ENCODE measurements at regions not wholly inside any gene's neighbourhood (a gene's known extent, or its start where the extent isn't known, plus 50 kb on each side); places are given as distances from the start of the nearest gene placed in this dataset.

GRCh38 chr17:72175787-72176515 is 55.1 kb downstream of the SOX9 start:
- peaks cover 5% of the 10 kb centered on the region for H3K9me3 Mint-ChIP-seq
- no peaks in the 10 kb centered on the region for H3K4me1 Mint-ChIP-seq
- no peaks in the 10 kb centered on the region for H3K36me3 Mint-ChIP-seq
- no peak overlapping the region for H3K4me3 Mint-ChIP-seq
- no peak overlapping the region for H3K27ac Mint-ChIP-seq
- ATAC-seq (no peak), DNase-seq (ENCODE audit: low spot score in 2 of 2) (no peak)

DNA sequence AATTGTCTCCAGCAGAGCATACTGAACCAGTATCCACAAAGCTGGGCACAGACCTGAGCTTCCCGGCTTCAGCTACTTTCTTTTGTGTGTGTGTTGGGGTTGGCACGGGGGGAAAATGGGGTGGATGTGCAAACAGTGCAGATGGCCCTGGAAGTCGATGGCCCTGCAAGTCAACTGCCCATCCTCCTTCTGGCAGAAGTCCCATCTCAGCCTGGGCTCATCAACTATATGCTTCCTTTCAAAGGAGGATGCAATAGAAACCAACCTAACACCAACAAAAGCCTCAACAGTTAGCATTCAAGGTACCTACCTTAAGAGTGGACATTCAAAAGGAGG is 55.7 kb downstream of the SOX9 start:
- no peak overlapping the region for H3K4me3 Mint-ChIP-seq
- ATAC-seq (no peak), DNase-seq (ENCODE audit: low spot score in 2 of 2) (no peak)
- H3K27ac Mint-ChIP-seq = no peak overlapping the region
- H3K9me3 Mint-ChIP-seq = peaks cover 9% of the 10 kb centered on the region
- no peaks in the 10 kb centered on the region for H3K36me3 Mint-ChIP-seq
- no peaks in the 10 kb centered on the region for H3K4me1 Mint-ChIP-seq

DNA sequence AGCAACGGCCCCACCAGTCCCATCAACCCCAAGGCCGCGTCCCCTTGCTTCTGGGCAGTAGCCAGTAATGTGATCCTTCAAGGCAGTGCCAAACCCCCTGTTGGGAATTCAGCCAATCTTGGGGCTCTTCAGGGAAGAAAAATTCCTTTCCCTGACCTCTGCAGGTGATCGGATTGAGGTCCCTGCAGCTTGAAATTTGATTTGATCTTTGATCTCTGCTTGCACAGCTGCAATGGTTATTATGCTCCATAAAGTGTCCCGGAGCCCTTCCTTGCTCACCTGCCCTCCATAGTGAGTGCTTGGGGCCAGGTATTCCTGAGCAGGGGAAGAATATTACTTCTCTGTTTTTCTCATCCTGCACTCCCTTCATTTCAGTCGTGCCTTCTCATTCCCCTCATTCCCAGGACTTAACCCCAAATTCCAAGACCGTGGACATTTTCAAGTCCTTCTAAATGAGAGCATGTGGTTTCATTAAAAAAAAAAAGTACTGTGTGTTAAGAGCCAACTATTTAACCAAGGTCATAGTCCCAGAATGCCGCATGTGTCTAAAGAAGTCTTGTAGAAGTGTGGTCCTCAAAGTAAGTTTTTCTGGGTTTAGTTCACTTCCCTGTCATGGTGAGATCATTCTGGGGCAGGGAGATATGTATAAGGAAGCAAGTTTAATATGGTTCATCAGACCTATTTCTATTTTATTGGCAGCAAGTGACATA is 56.3 kb downstream of the SOX9 start:
- DNase-seq (ENCODE audit: low spot score in 2 of 2) (no peak), ATAC-seq (no peak)
- Mint-ChIP-seq H3K4me3 (no peak overlapping the region), H3K36me3 (no peaks in the 10 kb centered on the region), H3K4me1 (no peaks in the 10 kb centered on the region), H3K9me3 (peaks cover 9% of the 10 kb centered on the region), H3K27ac (no peak overlapping the region)

DNA sequence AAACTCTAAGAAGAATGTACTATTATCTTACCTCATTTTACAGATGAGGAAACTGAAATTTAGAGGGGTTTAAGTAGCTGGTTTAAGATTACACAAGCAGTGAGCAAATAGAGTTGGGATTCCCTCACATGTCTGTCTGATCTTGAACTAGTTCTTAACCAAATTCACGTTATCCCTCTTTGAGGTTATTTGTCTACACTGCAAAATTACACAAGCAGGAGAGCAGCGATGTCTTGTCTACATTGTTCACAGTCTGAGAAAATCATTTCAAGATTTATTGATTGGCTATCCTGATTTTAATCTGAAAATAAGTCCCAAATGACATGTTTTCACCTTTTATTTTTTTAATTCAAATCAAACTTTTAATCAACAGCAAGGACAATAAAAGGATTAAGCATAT is 56.9 kb downstream of the SOX9 start:
- Mint-ChIP-seq H3K4me1 (no peaks in the 10 kb centered on the region), H3K9me3 (peaks cover 9% of the 10 kb centered on the region), H3K27ac (no peak overlapping the region), H3K36me3 (no peaks in the 10 kb centered on the region), H3K4me3 (no peak overlapping the region)
- no peak for ATAC-seq
- DNase-seq (ENCODE audit: low spot score in 2 of 2) = no peak

- DNase-seq (ENCODE audit: low spot score in 2 of 2) (no peak), ATAC-seq (no peak)
- Mint-ChIP-seq H3K36me3 (no peaks in the 10 kb centered on the region), H3K27ac (no peak overlapping the region), H3K9me3 (peaks cover 4% of the 10 kb centered on the region), H3K4me3 (no peak overlapping the region), H3K4me1 (no peaks in the 10 kb centered on the region)
These were observed 61.6 kb downstream of the SOX9 start for GRCh38 chr17:72182371-72182873.

DNA sequence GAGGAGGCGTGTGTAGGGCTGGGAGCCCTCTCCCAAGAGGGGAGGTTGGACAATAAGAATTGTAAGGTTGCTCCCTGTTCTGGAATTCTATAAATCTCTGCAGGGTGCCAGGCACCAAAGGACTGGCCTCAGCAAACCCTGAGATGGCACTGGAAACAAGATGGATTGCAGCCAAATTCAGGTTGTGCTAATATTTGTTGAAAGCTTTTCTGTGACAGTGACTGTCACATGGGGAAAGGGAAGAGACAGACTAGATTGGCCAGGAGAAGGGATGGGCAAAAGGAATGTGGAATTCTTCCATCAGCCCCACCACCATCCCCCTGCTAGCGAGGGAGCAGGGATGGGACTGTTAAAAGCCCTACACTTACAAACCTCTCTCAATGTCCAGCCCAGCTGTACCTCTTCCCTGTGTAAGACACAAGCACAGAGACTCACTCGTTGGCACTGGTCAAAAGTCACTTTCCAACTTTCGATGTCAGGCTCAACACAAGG is 62.4 kb downstream of the SOX9 start:
- no peak for ATAC-seq
- Mint-ChIP-seq H3K36me3 (no peaks in the 10 kb centered on the region), H3K27ac (no peak overlapping the region), H3K9me3 (peaks cover 4% of the 10 kb centered on the region), H3K4me3 (no peak overlapping the region), H3K4me1 (no peaks in the 10 kb centered on the region)
- DNase-seq (ENCODE audit: low spot score in 2 of 2) = no peak

GRCh38 chr17:72184805-72185204 is 64.0 kb downstream of the SOX9 start:
- H3K4me1 Mint-ChIP-seq = no peaks in the 10 kb centered on the region
- no peak for DNase-seq (ENCODE audit: low spot score in 2 of 2)
- no peaks in the 10 kb centered on the region for H3K36me3 Mint-ChIP-seq
- no peak for ATAC-seq
- no peak overlapping the region for H3K27ac Mint-ChIP-seq
- H3K9me3 Mint-ChIP-seq = peaks cover 4% of the 10 kb centered on the region
- no peak overlapping the region for H3K4me3 Mint-ChIP-seq

DNA sequence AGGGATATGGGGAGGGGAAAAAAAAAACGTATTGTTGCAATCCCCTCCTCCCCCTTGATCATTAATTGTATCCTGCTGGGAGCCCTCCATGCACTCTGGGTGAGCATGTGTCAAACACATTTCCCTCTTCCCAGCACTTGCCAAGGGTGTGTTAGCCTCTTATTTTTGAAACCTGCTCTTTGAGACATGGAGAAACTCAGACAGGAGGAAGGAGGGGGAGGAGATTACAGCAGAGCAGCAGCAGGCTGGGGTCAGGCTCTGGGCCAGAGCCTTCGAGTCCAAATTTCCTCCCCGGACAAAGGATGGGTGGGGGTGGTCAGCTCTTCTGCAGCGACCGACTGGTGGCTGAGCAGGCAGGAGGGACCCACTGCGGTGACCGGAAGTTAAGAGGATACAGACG is 64.7 kb downstream of the SOX9 start:
- peaks cover 4% of the 10 kb centered on the region for H3K9me3 Mint-ChIP-seq
- H3K4me3 Mint-ChIP-seq = no peak overlapping the region
- no peaks in the 10 kb centered on the region for H3K36me3 Mint-ChIP-seq
- no peak for ATAC-seq
- no peak for DNase-seq (ENCODE audit: low spot score in 2 of 2)
- H3K4me1 Mint-ChIP-seq = no peaks in the 10 kb centered on the region
- no peak overlapping the region for H3K27ac Mint-ChIP-seq

DNA sequence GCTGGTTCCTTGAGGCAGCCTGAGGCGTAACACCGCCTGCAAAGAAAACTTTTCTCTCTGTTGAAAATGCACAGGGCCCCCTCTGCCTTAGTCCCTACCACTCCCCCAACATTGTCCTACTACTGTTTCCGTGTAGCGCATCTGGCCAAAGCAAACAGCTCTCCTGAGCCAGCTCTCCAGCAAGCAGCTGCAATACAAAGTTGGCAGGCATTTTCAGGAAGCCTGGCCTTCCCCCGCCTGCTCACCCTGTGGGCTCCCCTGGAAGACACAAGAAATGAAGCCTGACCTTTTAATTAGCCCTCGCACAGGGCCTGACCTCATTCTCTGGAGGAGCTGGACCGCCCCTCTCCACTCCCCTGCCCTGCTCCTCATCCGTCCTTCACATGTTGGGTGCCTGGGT is 66.7 kb downstream of the SOX9 start:
- Mint-ChIP-seq H3K9me3 (no peaks in the 10 kb centered on the region), H3K4me1 (no peaks in the 10 kb centered on the region), H3K36me3 (no peaks in the 10 kb centered on the region), H3K27ac (no peak overlapping the region), H3K4me3 (no peak overlapping the region)
- ATAC-seq (no peak), DNase-seq (ENCODE audit: low spot score in 2 of 2) (no peak)

GRCh38 chr17:72188801-72189200 is 68.0 kb downstream of the SOX9 start:
- ATAC-seq = no peak

DNA sequence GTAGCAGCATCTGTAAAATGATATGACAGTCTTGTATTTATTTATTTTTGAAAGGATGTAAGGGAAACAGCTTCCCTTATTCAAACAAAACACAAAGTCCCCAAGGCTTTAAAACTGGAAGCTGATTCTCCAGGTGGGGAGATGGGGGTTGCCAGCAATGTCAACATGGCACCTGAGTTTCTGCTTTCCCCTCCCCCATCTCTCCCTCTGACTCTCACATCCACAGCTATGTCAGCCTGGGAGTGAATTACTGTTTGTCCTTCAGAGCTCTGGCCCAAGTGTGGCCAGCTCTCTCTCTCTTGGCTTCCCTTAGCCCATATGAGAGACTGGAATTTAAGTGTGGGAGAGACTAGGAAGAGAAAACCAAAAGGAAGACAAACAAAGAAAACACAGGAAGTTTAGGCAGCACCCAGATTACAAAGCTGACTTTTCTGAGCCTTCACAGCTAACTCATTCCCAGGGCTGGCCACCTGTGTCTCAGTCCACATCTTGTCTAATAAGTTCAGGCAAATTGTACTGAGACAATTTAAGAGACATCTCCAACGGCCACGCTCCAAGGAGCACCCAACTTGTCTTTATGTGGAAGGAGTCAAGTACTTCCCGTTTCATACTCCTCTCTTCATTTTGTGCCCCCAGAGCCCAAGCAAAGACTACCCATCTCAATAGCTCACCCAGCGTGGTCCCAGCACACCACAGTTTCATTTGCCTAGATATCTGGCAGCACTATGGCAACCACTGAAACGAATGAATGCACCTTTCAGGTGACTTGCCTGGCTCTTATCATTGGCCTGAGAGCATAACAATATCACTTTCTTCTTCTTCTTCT is 69.2 kb downstream of the SOX9 start:
- no peaks in the 10 kb centered on the region for H3K36me3 Mint-ChIP-seq
- H3K4me3 Mint-ChIP-seq = no peak overlapping the region
- H3K4me1 Mint-ChIP-seq = no peaks in the 10 kb centered on the region
- H3K9me3 Mint-ChIP-seq = no peaks in the 10 kb centered on the region
- DNase-seq (ENCODE audit: low spot score in 2 of 2) (no peak), ATAC-seq (no peak)
- no peak overlapping the region for H3K27ac Mint-ChIP-seq

More at GRCh38 chr17:72188801-72189200, 68.0 kb downstream of the SOX9 start:
- no peak overlapping the region for H3K4me3 Mint-ChIP-seq
- no peaks in the 10 kb centered on the region for H3K4me1 Mint-ChIP-seq
- H3K27ac Mint-ChIP-seq = no peak overlapping the region
- no peaks in the 10 kb centered on the region for H3K36me3 Mint-ChIP-seq
- no peak for DNase-seq (ENCODE audit: low spot score in 2 of 2)
- no peaks in the 10 kb centered on the region for H3K9me3 Mint-ChIP-seq

DNA sequence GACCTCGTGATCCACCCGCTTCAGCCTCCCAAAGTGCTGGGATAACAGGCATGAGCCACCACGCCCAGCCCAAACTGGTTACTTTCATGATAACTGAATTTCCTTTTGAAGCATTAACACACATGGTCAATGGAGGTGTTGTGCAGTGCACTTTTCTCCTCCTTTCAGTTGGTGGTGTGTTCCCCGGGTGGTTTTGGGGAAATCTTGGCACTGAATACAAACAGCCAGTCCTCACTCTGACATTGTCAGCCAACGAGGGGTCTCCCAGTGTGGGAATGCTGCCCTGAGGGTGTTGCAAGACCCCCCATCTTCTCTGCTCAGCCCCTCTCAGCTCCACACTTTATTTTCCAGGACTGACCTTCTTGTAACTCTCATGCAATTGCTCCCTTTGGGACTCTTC is 70.5 kb downstream of the SOX9 start:
- Mint-ChIP-seq H3K36me3 (no peaks in the 10 kb centered on the region), H3K4me1 (no peaks in the 10 kb centered on the region), H3K4me3 (no peak overlapping the region), H3K9me3 (peaks cover 3% of the 10 kb centered on the region), H3K27ac (no peak overlapping the region)
- DNase-seq (ENCODE audit: low spot score in 2 of 2) (no peak), ATAC-seq (no peak)

- no peak overlapping the region for H3K27ac Mint-ChIP-seq
These were observed 71.3 kb downstream of the SOX9 start for GRCh38 chr17:72191921-72192799.

GRCh38 chr17:72192800-72193192 is 72.0 kb downstream of the SOX9 start:
- Mint-ChIP-seq H3K36me3 (no peaks in the 10 kb centered on the region), H3K9me3 (peaks cover 7% of the 10 kb centered on the region), H3K4me3 (no peak overlapping the region), H3K27ac (no peak overlapping the region), H3K4me1 (no peaks in the 10 kb centered on the region)
- ATAC-seq (no peak), DNase-seq (ENCODE audit: low spot score in 2 of 2) (no peak)

More at GRCh38 chr17:72191921-72192799, 71.3 kb downstream of the SOX9 start:
- Mint-ChIP-seq H3K4me1 (no peaks in the 10 kb centered on the region), H3K9me3 (peaks cover 7% of the 10 kb centered on the region), H3K36me3 (no peaks in the 10 kb centered on the region), H3K4me3 (no peak overlapping the region)
- DNase-seq (ENCODE audit: low spot score in 2 of 2) (no peak), ATAC-seq (no peak)
